Erythroblast (primary cell): ENCODE measurements at regions not wholly inside any gene's neighbourhood (a gene's known extent, or its start where the extent isn't known, plus 50 kb on each side); places are given as distances from the start of the nearest gene placed in this dataset.

ENCODE experiments used
- GATA1 ChIP-seq: IDR thresholded peaks from 2 replicates; pipeline ENCODE4 v1.6.1; 2011; ENCODE audit warnings: low read depth, mild to moderate bottlenecking, control low read depth, low read length, moderate library complexity
- POLR2A ChIP-seq: IDR thresholded peaks from 2 replicates; pipeline ENCODE4 v1.6.1; 2011; ENCODE audit warnings: mild to moderate bottlenecking, low read length

DNA sequence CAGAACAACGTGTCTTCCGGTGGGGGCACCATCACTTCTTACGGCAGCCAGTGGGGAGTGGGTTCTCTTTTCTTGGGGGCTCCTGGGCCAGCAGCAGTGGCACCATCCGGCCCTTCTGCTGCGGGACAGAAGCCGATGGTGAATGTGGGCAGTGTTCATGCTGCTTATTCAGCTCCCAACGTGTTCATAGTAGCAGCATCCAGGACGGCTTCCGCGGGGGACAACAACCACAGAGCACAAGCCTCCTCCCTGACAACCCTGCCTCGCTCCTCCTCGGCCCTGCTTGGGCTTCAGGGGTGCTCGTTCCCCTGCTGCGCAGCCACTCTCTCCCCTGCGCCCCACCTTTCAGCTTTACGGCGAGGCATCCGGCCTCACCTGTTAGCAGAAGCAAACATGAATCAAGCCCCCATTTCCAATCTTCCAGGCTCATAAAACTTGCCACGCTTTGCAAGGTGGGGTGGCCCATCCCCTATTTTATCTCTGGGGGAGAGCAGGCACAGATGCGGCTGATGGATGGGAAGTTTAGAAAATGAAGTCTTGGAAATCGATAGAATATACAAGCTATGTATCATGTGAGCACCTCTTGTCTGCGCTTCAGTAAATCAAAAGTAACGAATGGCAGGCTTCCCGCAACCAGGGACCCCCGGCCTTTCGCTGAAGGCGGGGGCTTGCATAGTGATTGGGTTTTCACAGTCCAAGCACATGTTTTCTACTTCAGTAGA, 191.8 kb upstream of the NECTIN1 start:
- TF ChIP-seq POLR2A, result no peak
- no peak for TF ChIP-seq GATA1
